ENCODE measurements at regions not wholly inside any gene's neighbourhood (a gene's known extent, or its start where the extent isn't known, plus 50 kb on each side); places are given as distances from the start of the nearest gene placed in this dataset.
"Not testable (repeated sequence)": the region's sequence is repeated elsewhere in the genome, so short reads cannot be mapped to it uniquely, and the experiment has no call there.

DNA sequence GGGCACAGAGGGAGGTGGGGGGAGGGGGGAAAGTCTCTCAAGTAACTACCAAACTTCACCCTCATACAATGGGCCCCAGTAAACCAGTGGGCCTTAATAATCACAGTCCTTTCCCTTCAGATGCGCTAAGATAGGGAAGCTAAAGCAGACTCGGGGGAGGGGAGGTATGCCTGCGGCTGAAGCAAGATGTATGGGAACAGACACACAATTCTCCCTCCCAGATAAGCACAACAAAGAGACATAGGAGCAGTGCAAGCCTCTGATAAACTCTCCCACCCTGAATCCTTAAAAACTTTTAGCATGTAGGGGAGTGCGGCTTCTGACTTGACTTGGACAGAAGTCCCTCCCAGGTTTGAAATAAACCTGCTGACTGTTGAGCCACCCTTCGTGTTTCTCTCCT, 54.7 kb downstream of the PROP1 start:
- DNase-seq, result not testable (repeated sequence)

DNA sequence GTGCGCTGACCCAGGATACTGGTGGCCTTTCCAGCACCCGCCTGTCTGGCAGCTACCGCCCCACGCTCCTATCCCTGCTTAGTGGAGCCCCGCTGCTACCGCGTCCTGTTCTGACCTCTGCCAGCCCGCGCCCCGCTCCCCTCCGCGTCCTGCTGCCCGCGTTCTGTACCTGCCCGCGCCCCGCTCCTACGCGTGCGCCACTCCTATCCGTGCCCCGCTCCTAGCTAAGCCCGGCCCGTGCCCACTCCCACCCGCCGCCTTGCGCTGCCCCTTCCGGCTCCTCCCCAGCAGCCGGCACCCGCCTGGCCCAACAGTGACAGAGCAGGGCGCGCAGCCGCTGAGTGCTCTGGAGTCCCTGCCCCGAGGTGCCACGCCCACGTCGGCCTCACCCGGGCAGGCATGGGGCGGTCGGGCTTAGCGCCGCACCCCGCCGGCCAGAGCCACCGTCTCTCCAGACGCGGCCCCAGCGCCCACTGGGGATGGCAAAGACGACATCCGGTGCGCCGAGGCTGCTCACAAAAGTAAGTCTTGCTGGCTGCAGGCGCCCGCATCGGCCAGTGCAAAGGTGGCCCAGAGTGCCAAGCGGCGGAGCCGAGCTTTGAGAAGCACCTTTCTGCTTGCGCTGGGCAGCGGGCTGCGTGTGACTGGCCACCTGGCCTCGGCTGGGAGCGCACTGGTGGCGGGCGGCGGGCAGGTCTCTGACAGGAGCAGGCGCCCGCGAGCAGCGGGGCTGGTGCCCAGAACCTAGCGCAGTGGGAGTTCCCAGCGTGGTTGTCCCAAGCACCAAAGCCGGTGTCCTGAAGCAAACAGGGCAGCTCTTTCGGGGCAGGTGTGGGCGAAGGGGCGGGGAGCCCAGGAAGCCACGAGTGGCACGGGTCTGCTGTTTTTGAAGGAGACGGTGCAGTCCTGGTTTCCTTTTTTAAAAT, 56.5 kb downstream of the PROP1 start:
- not testable (repeated sequence) for DNase-seq

DNA sequence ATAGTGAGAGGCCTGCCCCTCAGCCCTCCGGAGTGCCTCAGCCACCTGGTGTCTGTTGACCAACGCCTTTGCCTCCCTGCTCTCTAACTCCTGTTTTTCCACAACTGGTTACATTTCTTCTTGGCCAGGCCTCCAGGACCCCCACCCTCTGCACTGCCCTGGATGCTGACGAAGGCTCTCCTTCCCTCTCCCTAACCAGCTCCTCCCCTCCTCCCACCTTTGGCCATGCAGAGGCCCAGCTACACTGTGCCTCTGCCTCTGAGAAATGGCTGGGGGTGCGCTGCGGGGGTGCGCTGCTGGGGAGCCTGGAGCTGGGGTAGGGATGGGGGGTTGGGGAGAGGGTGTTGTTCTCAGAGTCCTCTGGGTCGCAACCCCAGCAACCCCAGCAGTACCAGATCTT, 57.3 kb downstream of the PROP1 start:
- not testable (repeated sequence) for DNase-seq

DNA sequence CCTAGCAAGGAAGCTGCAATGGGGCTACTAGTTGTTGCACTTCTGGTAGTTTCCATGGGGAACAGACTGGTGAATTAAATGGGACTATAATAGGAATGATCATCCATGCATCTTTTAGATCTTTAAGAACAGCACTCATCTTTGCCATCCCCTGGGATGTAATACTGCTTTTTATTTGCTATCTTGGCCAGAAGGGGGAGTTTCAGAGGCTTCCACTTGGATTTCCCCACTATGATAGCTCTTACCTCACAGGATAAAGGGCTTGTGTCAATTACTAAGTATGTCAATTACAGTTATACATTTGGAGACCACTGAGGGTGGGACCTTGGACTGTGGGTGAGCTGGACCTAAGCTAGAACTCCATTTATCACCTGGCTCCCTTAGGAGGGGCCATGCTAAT, 61.8 kb downstream of the PROP1 start:
- DNase-seq, result not testable (repeated sequence)

DNA sequence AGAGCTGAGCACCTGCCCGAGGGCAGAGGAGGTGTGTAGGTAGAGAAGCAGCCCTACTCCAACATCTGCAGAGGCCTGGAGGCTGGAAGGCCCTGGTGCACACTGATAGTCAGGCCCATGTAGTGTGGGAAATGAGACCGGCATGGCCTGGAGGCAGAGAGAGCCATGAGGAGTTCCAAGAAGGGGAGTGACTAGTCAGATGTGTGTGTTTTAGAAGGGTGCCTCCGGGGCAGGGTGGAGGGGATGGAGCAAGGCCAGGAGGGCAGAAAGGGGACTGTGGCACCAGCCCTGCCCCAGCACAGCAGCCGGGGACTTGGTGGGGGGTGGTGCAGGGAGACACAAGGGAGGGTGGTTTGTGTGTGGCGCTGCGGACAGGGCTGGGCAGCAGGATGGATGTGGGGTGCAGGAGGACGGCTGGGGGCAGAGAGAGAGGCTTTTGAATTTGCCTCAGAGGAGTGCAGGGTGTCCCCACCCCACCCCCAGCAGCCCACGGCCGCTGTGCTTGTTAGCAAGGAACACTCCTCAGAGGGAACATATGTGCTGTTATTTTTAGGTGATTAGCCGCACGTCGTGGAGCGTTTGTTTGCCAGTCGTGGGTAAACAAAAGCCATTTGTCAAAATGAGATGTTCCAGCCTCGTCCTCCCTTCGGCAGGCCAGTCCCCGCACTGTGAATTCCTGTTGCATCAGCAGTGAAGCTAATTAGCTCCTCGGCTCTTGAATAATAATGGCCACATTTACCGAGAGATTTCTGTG, 65.6 kb downstream of the PROP1 start:
- DNase-seq, result not testable (repeated sequence)

DNA sequence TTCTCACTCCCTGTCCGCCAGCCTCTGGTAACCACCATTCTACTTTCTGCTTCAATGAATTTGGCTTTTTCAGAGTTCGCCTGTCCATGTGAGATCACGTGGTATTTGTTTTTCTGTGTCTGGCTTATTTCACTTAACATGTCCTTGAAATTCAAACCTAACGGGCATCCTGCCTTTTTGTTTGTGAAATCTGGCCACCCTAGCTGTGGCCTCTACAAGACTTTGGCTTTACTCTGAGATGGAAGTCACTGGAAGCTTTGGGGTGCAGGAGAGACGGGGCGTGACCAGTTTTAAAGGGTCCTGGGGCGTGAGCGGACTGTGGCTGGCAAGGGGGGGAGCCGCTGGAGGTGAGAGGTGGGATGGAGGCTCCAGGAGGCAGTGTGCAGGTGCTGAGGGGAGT, 66.4 kb downstream of the PROP1 start:
- DNase-seq, result not testable (repeated sequence)

DNA sequence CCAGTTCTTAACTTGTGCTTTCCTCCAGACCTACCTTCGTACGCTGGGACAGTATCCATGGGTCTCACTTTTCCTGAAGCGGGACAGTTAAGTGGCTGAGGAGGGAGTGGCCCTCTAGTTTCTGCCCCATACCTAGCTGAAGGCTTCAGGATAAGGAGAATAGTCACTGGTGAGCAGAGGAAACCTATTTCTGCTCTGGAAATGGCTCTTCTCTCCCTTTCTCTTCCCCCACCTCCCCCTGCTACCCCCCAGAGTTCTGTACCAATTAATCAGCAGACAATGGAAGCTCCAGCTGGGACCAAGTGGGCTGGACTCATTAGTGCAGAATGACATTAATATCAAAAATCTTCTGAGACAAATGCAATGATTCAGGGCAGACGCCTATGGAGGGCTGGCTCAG, 68.5 kb downstream of the PROP1 start:
- DNase-seq, result not testable (repeated sequence)

DNA sequence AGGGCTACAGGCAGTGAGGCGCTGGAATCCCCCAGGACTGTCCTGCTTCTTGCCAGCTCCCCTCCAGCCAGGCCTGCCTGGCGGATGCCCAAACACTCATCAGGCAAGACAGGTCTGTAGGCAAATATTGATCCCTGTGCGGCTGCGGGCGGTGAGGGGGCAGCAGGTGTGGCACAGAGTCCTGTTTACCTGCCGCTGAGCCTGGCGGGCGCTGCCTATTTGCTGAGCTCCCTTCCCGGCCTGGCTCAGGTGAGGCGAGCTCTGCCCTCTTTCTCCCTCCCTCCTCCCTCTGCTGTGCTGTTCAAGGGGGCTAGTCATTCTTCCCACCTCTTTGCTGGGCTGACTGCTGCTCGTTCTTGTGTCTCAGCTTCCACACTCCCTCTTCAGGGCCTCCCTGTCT, 71.5 kb downstream of the PROP1 start:
- DNase-seq, result not testable (repeated sequence)

DNA sequence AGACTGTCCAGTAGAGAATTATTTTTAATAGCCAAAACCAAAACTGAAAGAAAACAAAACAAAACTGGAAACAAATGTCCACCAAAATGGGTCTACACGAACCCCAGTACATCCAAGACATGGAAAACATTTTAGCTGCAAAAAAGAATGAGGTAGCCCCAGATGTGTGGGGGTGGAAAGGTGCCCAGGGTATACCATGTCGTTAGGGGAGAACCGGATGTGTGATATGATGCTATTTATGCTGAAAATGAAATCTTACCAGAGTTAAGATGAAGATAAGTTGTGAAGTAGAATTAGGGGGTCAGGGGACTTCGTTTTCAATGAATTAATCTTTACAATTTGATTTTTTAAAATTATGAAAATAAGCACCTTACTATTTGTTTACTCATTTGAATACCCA, 72.2 kb downstream of the PROP1 start:
- DNase-seq, result not testable (repeated sequence)

DNA sequence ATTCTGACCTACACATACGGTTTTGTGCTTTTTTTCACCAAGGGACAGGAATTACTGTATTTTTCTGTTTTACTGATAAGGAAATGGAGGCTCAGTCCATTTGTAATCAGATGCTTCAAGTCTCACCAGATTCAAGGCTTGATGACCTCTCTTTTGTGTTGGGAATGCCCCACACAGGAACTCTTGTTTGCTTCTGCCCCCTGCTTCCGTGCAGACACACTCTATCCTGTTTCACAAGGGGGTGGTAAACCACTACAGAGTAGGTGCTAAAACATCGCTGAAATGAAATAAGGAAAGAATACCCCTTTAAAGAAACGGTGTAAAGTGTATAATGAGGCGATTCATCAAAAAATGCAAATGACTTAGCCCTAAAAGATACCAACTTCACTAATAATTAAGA, 72.9 kb downstream of the PROP1 start:
- DNase-seq, result not testable (repeated sequence)

DNA sequence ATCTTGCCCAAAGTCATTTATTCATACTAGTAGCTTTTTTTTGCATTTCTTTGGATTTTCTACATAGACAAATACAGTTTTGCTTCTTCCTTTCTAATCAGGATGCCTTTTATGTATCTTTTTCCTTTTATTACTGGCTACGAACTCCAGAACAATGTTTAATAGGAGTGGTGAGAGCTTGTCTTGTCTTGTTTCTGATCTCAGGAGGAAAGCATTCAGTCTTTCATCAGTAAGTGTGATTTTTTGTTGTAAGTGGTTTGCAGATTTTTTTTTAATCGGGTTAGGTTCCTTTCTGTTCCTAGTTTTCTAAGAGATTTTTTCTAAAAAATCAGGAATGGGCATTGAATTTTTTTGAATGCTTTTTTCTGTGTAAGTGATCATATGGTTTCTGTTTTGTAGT, 86.8 kb downstream of the PROP1 start:
- not testable (repeated sequence) for DNase-seq

DNA sequence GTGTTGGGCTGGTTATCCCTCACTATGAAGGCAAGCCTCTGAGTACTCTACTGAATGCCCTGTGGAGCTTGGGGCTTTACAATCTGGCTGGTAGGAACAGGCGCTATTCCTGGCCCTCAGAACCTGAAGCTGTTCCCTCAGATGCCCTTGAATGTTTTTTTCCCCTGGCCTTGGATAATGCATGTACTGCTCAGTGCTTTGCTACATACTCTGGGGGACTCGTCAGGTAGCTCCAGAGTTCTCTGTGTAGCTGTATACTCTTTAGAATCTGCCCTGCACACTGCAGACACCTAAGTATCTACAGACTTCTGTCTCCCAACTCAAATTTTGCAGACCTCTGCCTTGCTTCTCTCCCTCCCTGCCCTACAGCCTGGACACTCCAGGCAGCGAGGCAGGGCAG, 93.2 kb downstream of the PROP1 start:
- not testable (repeated sequence) for DNase-seq

DNA sequence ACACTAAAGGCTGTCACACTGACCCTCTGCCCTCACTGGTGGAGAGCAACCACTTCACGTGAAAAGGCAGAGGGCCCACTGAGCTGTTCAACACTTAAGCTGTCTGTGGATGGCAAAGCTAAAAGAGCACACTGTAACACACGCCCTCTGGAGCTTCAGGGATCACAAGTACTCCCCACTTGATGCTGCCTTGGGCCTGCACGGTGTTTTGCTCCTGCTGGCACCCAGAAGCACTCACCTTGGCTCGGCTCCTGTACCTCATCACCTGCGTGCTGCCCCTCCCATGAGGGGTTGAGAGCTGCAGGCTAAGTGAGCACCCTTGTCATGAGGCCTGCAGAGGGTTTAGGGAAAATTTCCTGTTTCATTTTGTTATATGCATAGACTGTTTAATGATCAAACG, 96.0 kb downstream of the PROP1 start:
- not testable (repeated sequence) for DNase-seq

DNA sequence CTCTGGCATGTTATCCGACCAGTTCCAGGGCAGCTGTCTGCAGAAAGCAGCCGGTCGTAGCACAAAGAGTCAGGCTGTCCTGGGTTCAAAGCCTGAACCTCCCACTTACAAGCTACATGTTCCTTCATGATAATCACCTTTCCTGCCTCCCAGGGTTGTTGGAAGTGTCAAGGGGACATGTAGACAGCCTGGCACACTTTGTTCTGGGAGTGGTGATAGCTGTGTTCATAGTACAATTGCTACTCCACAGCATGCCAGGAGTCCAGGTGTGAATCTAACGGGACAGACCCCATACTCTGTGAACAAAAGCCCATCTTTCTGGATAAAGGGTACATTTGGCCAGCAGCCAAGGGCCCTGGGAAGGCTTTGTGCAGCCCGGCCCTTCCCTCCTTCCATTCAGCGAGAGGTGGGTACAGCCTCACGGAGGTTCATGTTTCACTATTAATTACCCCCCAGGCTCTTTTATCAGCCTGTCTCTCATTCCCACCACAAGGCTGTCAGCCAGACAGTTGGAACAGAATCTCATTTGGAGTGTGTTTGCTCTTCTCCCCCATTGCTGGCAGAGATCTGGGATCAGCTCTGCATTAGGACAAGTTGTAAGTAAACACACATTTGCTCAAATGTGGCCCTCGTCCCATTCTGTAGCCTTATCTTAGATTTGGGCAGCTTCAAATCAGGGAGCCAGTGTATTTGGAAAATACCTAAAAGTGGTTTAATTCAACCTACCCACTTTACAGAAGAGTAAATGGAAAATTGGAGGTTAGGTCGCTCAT, 101.2 kb downstream of the PROP1 start:
- not testable (repeated sequence) for DNase-seq

DNA sequence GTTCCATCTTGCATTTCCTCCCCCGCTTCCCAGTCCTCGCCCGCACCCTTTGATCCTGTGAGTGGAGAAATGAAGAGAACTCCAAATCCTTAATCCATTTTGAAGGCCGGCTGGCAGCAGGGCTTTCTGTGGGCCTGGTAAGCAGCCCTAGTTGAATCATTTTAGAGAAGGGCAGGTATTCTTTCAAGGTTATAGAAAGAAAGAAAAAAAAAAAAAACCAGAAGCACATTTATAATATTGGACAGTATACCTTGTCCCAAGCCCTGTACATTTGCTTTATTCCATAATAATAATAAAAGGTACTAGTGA, 103.7 kb downstream of the PROP1 start:
- not testable (repeated sequence) for DNase-seq

DNA sequence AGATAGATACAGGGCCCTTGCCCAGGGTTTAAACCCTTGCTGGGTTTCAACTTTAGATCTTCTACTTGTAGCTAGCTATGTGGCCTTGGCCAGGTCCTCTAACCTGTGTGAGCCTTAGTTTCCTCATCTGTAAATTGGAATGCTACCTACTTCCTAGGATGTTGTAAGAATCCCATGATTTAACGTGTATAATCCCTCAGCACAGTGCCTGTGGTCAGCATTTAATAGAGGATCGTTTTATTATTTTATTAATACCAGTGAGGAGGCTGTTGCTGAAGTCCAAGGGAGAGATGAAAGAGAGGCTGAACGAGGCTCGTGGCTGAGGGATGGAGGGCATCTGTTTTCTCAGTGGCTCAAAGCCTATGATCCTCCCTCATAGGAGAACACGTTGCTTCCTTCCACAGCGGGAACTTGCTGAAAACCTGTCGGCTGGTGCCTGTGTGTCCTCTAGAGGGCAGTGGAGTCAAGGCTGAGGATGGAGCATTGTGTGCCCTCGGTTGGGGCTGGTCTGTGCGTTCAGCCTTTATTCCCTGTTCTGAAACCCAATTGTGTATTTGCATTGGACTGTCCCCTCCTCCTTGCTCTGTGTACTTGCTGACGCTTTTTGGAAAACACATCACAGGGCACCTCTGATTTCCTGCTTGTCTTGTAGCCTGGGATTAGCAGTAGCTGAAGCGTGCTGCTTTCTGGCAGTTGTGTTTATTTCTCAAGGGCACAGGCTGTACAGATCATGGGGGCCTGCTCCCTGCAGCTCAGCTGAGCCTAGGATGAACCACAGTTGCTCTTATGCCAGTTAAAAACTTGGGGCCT, 104.3 kb downstream of the PROP1 start:
- DNase-seq, result peak; percentile 50

DNA sequence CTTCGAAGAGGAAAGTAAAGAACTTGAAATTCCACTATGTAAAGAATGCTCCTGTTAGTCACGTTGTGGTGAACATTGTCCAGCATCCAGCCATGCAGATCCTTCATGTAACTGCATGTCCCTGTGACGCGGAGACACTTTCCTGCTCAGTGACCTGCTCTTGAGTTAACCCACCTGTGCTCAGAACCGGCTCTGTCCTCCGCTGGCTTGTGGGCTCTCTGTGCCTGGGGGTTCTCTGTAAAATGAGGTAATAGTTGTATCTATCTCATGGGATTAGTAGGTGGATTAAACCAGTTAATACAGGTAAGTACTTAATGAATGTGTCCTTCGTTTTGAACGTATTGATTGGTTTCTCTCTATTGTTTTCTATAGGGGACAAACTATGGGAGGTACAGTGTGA, 100.6 kb upstream of the FAM153A start:
- DNase-seq, result not testable (repeated sequence)

DNA sequence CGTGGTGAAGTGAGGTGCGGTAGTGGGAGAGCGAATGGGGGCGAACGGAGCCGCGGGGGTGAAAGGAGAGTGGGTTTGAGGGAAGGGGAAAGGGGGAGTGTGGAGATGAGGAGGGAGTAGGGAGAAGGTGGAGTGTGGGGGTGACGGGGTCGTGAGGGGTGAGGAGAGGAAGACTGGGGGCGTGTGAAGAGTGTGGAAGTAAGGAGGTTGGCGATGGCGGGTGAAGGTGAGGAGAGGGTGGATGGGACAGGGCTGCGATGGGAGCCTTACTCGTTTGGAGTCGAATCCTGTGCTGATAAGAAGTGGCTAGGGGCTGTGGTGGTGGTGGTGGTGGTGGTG, 93.2 kb upstream of the FAM153A start:
- DNase-seq, result not testable (repeated sequence)

DNA sequence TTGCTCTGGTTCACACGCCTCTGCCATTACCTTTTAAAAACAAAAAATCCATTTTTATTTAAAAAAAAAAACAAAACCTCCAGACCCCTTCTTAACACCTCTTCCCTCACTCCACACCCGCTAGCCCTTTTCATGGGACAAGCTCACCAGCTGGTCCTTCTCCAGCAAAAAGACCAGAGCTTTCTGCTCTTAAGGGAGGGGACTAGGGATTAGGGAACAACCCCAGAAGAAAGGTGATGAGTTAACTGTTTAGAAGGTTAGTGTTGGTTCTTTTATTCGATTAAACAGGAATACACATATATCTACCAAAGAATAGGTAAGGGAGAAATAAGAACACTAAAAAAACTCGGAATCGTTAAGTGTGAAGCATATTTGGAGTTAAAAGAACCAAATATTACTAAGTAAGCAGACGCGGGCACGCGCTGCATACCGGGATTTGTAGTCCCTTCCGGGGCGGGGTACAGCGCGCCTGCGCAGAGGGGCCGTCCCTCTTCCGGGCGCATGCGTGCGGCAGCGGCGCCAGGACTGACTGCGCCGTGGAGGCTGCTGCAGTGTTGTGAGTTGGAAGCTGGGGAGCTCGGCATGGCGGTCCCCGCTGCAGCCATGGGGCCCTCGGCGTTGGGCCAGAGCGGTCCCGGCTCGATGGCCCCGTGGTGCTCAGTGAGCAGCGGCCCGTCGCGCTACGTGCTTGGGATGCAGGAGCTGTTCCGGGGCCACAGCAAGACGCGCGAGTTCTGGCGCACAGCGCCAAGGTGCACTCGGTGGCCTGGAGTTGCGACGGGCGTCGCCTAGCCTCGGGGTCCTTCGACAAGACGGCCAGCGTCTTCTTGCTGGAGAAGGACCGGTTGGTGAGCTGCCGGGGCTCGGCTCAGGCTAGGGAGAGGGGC, 92.6 kb upstream of the FAM153A start:
- peak; percentile 26 for DNase-seq

DNA sequence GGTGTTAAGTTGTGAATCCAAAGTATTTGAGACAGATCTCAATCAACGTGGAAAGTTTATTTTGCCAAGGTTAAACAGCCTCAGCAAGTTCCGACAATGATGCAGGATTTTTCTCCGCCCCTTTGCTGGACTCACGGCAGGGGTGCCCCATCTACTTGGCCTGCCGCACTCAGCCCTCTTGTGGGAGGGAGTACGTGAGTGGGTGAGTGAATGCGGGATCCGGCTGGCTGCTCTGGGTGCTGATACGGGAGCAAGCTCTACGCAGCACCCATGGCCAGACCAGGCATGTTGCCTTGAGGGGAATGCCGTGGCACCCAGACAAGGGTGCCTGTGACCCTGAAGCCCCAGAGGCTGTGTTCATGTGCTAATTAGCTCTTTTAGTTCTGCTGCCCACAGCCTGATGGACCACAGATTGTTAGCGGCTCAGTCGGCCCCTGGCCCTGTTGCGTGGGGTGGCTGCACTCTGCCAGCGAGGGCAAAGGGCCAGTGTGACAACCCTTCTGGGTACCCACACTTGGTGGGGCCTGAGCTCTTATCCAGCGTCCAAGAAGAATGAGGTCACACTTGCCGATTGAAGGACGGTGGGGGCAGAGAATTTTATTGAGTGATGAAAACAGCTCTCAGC, 81.2 kb upstream of the FAM153A start:
- DNase-seq, result not testable (repeated sequence)

DNA sequence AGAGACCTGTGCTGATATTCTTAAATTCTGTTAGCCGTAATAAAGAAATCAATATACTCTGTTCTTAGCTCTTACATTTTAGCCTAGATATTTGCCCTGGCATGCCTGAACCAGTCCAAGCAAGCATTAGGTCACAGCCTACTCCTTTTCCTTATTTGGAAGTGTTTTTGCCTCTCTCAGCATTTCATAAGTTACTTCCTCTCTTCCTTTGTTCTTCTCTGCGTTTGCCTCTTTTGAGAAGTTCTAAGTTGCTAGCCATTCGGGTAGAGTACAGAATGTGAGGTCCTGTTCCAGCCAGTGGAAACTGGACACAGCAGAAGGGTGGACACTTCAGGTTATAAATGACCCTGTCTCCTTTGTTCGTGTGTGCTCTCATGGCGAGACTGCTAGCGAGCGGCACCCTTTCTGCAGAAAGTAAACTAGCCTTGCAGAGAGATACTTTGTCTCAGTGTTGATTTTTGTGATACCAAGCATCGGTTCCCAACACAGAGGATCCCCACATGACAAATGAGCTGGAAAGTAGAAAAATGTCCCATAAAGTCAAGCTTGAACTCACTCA, 75.0 kb upstream of the FAM153A start:
- not testable (repeated sequence) for DNase-seq
